ENCODE measurements at regions not wholly inside any gene's neighbourhood (a gene's known extent, or its start where the extent isn't known, plus 50 kb on each side); places are given as distances from the start of the nearest gene placed in this dataset.

DNA sequence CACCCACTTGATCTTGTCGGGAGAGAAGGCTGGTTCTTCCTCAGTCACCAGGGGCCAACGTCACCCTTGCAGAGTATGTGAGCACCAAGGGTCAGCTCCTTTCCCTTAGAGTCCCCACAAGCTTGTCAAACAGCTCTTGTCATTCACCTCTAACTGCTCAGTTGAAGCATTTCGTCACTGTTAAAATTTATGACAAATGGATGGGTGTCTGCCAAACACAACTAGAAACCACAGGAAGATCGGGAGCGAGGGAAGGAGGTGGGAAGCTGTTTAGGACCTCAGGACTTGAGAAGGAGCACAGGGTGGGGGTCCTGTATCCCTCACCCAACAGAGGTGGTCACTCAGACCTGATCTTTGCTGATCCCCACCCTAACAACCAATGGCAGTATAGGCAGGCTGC, 373.3 kb upstream of the IGFBP3 start (continued):
- TF ChIP-seq, protein P1, sequence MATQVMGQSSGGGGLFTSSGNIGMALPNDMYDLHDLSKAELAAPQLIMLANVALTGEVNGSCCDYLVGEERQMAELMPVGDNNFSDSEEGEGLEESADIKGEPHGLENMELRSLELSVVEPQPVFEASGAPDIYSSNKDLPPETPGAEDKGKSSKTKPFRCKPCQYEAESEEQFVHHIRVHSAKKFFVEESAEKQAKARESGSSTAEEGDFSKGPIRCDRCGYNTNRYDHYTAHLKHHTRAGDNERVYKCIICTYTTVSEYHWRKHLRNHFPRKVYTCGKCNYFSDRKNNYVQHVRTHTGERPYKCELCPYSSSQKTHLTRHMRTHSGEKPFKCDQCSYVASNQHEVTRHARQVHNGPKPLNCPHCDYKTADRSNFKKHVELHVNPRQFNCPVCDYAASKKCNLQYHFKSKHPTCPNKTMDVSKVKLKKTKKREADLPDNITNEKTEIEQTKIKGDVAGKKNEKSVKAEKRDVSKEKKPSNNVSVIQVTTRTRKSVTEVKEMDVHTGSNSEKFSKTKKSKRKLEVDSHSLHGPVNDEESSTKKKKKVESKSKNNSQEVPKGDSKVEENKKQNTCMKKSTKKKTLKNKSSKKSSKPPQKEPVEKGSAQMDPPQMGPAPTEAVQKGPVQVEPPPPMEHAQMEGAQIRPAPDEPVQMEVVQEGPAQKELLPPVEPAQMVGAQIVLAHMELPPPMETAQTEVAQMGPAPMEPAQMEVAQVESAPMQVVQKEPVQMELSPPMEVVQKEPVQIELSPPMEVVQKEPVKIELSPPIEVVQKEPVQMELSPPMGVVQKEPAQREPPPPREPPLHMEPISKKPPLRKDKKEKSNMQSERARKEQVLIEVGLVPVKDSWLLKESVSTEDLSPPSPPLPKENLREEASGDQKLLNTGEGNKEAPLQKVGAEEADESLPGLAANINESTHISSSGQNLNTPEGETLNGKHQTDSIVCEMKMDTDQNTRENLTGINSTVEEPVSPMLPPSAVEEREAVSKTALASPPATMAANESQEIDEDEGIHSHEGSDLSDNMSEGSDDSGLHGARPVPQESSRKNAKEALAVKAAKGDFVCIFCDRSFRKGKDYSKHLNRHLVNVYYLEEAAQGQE (IDR thresholded peaks at IDR 0.05; ENCODE audit: low read depth, low read length) = no peak
- no peak for TF ChIP-seq KLF5 (IDR thresholded peaks at IDR 0.05; ENCODE audit: partially characterized antibody)
- no peak for TF ChIP-seq PAX5 (IDR thresholded peaks at IDR 0.05; ENCODE audit: borderline replicate concordance, low read depth, low read length)
- no peak for TF ChIP-seq ZSCAN29 (IDR thresholded peaks at IDR 0.05)
- TF ChIP-seq KAT2A (conservative IDR thresholded peaks at IDR 0.05; ENCODE audit: control insufficient read depth, low read depth, low read length) = no peak
- no peak for TF ChIP-seq NFXL1 (IDR thresholded peaks at IDR 0.05; ENCODE audit: borderline replicate concordance)

DNA sequence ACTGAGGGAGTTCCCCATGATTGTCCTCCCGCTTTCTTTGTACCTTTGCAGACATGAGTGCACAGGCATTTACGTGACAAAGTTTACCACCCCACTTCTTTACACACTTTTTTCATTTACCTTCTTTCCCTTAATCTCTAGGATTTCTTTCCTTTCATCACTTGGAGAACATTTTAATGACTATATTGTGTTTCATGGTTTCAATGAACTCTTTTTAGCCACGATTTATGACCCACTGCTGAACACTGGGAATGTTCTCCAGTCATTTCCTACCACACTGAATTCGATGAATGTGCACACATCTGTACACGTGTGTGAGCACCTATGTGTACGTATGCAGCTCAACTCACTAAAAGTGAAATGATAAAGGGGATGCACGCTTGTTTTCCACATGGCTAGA, 371.7 kb upstream of the IGFBP3 start:
- H3K9me3 ChIP-seq (replicated peaks; ENCODE audit: control insufficient read depth, insufficient read depth, low read length) = no peaks in the 10 kb centered on the region; the same call in 2 of the 3 replicates
- FAIRE-seq (no peak), DNase-seq (ENCODE audit: low read depth, low spot score) (no peak), ATAC-seq (no peak)
- ChIA-PET SMC1A (ENCODE audit: uncharacterized antibody, unreplicated experiment) (no interaction called here), POLR2A (no interaction called here), RAD21 (ENCODE audit: unreplicated experiment) (no interaction called here), CTCF (interaction anchor here (0.8 kb wide), 1 partner anchor 65 kb away, joined by 3 read pairs; no protein-coding TSS in a partner anchor)
- no peaks in the 10 kb centered on the region for H3K4me1 ChIP-seq (ENCODE audit: control insufficient read depth, insufficient read depth, low read length)
- H2AFZ ChIP-seq (ENCODE audit: control insufficient read depth, low read depth, low read length) = no peak overlapping the region
- no peak overlapping the region for H3K27ac ChIP-seq (ENCODE audit: control insufficient read depth, insufficient read depth)
- H3K79me2 ChIP-seq (ENCODE audit: control insufficient read depth, insufficient read depth, low read length) = no peaks in the 10 kb centered on the region
- no peak overlapping the region for H3K4me2 ChIP-seq (ENCODE audit: control insufficient read depth, insufficient read depth)
- H3K27me3 ChIP-seq (replicated peaks in 1 of 2; ENCODE audit: control insufficient read depth in 2 of 2, insufficient read depth in 2 of 2, low read length in 1 of 2) = no peaks in the 10 kb centered on the region
- no peak overlapping the region for H3K4me3 ChIP-seq
- in situ Hi-C loops (cut with MboI) = no loop called here
- no peak overlapping the region for H3K9ac ChIP-seq (ENCODE audit: control insufficient read depth, insufficient read depth, low read length)
- intact Hi-C loops (cut with micrococcal nuclease; ENCODE audit: unreplicated experiment) = no loop called here
- H4K20me1 ChIP-seq (ENCODE audit: control insufficient read depth, insufficient read depth) = no peaks in the 10 kb centered on the region
- no peaks in the 10 kb centered on the region for H3K36me3 ChIP-seq (ENCODE audit: control insufficient read depth in 2 of 2, insufficient read depth in 2 of 2, low read length in 1 of 2)
- WGBS (ENCODE audit: insufficient coverage, insufficient replicate concordance, low lambda C conversion rate, missing lambda C conversion rate) = 51% methylated on average over 7 of the region's 7 CpGs
- no TSS peak for BruUV-seq (replicated peaks)
- no peak for TF ChIP-seq TCF3 (IDR thresholded peaks at IDR 0.05; ENCODE audit: borderline replicate concordance, insufficient read depth, low read depth, low read length)
- TF ChIP-seq SUPT20H (IDR thresholded peaks at IDR 0.05; ENCODE audit: borderline replicate concordance, control insufficient read depth, low read depth, low read length) = no peak
- TF ChIP-seq, protein P2, sequence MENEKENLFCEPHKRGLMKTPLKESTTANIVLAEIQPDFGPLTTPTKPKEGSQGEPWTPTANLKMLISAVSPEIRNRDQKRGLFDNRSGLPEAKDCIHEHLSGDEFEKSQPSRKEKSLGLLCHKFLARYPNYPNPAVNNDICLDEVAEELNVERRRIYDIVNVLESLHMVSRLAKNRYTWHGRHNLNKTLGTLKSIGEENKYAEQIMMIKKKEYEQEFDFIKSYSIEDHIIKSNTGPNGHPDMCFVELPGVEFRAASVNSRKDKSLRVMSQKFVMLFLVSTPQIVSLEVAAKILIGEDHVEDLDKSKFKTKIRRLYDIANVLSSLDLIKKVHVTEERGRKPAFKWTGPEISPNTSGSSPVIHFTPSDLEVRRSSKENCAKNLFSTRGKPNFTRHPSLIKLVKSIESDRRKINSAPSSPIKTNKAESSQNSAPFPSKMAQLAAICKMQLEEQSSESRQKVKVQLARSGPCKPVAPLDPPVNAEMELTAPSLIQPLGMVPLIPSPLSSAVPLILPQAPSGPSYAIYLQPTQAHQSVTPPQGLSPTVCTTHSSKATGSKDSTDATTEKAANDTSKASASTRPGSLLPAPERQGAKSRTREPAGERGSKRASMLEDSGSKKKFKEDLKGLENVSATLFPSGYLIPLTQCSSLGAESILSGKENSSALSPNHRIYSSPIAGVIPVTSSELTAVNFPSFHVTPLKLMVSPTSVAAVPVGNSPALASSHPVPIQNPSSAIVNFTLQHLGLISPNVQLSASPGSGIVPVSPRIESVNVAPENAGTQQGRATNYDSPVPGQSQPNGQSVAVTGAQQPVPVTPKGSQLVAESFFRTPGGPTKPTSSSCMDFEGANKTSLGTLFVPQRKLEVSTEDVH (IDR thresholded peaks at IDR 0.05; ENCODE audit: low read depth, partially characterized antibody) = no peak
- TF ChIP-seq EP300 (IDR thresholded peaks at IDR 0.05; ENCODE audit: borderline replicate concordance in 1 of 2, control insufficient read depth in 1 of 2, low read depth in 2 of 2, low read length in 2 of 2) = no peak
- TF ChIP-seq, protein P3, sequence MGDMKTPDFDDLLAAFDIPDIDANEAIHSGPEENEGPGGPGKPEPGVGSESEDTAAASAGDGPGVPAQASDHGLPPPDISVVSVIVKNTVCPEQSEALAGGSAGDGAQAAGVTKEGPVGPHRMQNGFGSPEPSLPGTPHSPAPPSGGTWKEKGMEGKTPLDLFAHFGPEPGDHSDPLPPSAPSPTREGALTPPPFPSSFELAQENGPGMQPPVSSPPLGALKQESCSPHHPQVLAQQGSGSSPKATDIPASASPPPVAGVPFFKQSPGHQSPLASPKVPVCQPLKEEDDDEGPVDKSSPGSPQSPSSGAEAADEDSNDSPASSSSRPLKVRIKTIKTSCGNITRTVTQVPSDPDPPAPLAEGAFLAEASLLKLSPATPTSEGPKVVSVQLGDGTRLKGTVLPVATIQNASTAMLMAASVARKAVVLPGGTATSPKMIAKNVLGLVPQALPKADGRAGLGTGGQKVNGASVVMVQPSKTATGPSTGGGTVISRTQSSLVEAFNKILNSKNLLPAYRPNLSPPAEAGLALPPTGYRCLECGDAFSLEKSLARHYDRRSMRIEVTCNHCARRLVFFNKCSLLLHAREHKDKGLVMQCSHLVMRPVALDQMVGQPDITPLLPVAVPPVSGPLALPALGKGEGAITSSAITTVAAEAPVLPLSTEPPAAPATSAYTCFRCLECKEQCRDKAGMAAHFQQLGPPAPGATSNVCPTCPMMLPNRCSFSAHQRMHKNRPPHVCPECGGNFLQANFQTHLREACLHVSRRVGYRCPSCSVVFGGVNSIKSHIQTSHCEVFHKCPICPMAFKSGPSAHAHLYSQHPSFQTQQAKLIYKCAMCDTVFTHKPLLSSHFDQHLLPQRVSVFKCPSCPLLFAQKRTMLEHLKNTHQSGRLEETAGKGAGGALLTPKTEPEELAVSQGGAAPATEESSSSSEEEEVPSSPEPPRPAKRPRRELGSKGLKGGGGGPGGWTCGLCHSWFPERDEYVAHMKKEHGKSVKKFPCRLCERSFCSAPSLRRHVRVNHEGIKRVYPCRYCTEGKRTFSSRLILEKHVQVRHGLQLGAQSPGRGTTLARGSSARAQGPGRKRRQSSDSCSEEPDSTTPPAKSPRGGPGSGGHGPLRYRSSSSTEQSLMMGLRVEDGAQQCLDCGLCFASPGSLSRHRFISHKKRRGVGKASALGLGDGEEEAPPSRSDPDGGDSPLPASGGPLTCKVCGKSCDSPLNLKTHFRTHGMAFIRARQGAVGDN (IDR thresholded peaks at IDR 0.05) = no peak
- TF ChIP-seq ZNF274 (IDR thresholded peaks at IDR 0.05; ENCODE audit: insufficient read depth, insufficient read length) = no peak
